Transverse colon (tissue), 3 donors: ENCODE measurements at regions not wholly inside any gene's neighbourhood (a gene's known extent, or its start where the extent isn't known, plus 50 kb on each side); places are given as distances from the start of the nearest gene placed in this dataset.

Experiments used
- EP300 ChIP-seq: sonication (generic); formaldehyde crosslinking; IDR thresholded peaks from one replicate; pipeline ENCODE4 v1.6.1; 2017; ENCODE audit warnings: antibody characterized with exemption, low read depth
- POLR2A ChIP-seq: fragments of 450-650 bp; IDR thresholded peaks from one replicate; pipeline ENCODE4 v1.6.1; 2016; ENCODE audit warnings: antibody characterized with exemption, mild to moderate bottlenecking, moderate library complexity
- TF ChIP-seq, protein P1 (sequence below), 5 experiments: fragments of 200-600 bp in 3 of 5; fragments of 450-650 bp in 2 of 5; sonication (generic) in 3 of 5; IDR thresholded peaks; 1 replicate in 2 of 5; 2 replicates in 3 of 5; pipeline ENCODE4 v1.5.1; 2016 to 2017; ENCODE audit warnings: antibody characterized with exemption in 5 of 5, inconsistent platforms in 3 of 5, mild to moderate bottlenecking in 2 of 5, moderate library complexity in 1 of 5

DNA sequence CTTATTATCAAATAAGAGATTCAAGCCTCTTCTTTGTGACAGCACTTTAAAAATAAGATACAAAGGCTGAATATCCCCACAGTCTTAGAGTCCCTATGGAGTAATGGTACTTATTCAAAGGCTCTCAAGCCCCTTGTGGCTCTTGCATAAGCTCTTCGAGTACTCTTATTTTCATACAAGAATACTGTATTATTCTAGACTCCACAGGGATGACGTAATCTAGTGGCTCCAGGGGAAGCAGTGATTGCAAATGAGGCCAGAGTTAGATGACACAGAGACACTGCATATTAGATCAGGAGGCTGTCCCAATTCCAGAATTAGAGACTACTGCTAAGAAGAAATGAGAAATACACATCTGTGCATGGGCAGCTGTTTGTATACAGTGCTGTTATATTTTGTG, 1195.9 kb upstream of the MAP3K7 start:
- TF ChIP-seq EP300 (no peak), POLR2A (no peak)
- TF ChIP-seq, protein P1, sequence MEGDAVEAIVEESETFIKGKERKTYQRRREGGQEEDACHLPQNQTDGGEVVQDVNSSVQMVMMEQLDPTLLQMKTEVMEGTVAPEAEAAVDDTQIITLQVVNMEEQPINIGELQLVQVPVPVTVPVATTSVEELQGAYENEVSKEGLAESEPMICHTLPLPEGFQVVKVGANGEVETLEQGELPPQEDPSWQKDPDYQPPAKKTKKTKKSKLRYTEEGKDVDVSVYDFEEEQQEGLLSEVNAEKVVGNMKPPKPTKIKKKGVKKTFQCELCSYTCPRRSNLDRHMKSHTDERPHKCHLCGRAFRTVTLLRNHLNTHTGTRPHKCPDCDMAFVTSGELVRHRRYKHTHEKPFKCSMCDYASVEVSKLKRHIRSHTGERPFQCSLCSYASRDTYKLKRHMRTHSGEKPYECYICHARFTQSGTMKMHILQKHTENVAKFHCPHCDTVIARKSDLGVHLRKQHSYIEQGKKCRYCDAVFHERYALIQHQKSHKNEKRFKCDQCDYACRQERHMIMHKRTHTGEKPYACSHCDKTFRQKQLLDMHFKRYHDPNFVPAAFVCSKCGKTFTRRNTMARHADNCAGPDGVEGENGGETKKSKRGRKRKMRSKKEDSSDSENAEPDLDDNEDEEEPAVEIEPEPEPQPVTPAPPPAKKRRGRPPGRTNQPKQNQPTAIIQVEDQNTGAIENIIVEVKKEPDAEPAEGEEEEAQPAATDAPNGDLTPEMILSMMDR (IDR thresholded peaks at IDR 0.05) = no peak
